ENCODE measurements at regions not wholly inside any gene's neighbourhood (a gene's known extent, or its start where the extent isn't known, plus 50 kb on each side); places are given as distances from the start of the nearest gene placed in this dataset.

GRCh38 chr5:35407697-35408096 is 177.4 kb upstream of the PRLR start:
- Histone ChIP-seq H3K9ac (ENCODE audit: insufficient read depth, low read depth, low read length) (no peak overlapping the region), H4K20me1 (ENCODE audit: insufficient read depth, low read length) (no peaks in the 10 kb centered on the region), H2AFZ (ENCODE audit: low read length) (no peak overlapping the region), H3K27me3 (ENCODE audit: control insufficient read depth in 1 of 2, insufficient read depth in 2 of 2, low read length in 2 of 2) (no peaks in the 10 kb centered on the region), H3K79me2 (ENCODE audit: insufficient read depth, low read length) (no peaks in the 10 kb centered on the region), H3K4me2 (ENCODE audit: low read depth, low read length) (no peak overlapping the region), H3K27ac (ENCODE audit: extremely low read length, insufficient read depth, low read length) (no peak overlapping the region), H3K9me3 (ENCODE audit: low read length) (no peaks in the 10 kb centered on the region), H3K36me3 (replicated peaks in 1 of 2; ENCODE audit: control insufficient read depth in 1 of 2, insufficient read depth in 2 of 2, low read length in 2 of 2) (no peaks in the 10 kb centered on the region), H3K4me1 (ENCODE audit: insufficient read depth, low read length) (no peaks in the 10 kb centered on the region), H3K4me3 (replicated peaks in 1 of 3; ENCODE audit: insufficient read depth in 1 of 3, low read depth in 2 of 3, low read length in 3 of 3) (no peak overlapping the region)
- no peak for ATAC-seq
- DNase-seq (ENCODE audit: low spot score), result no peak
- no TSS peak for BruUV-seq (replicated peaks)
- intact Hi-C loops (cut with micrococcal nuclease; ENCODE audit: unreplicated experiment), result no loop called here
- CTCF ChIA-PET (ENCODE audit: low intra/inter-chr PET ratio, low total read pairs), result no interaction called here
- FAIRE-seq, result no peak
- in situ Hi-C loops (cut with HindIII; ENCODE audit: extremely low pct_ligation_motif_present, low pct_unique_long_range_greater_than_20kb), result no loop called here
- POLR2A ChIA-PET, result no interaction called here
- no peak for TF ChIP-seq RBFOX2 (IDR thresholded peaks at IDR 0.05; ENCODE audit: low read depth, low read length)
- TF ChIP-seq ZMAT3 (CRISPR knock-in tag; conservative IDR thresholded peaks at IDR 0.05), result no peak
- TF ChIP-seq ATM (IDR thresholded peaks at IDR 0.05; ENCODE audit: borderline replicate concordance), result no peak
- TF ChIP-seq ZNF33B (CRISPR knock-in tag; IDR thresholded peaks at IDR 0.05), result no peak

- 85% methylated on average over 14 of the region's 15 CpGs for WGBS (ENCODE audit: low lambda C conversion rate)
- Histone ChIP-seq H3K9ac (ENCODE audit: insufficient read depth, low read depth, low read length) (no peak overlapping the region), H3K27me3 (ENCODE audit: control insufficient read depth in 1 of 2, insufficient read depth in 2 of 2, low read length in 2 of 2) (no peaks in the 10 kb centered on the region), H3K79me2 (ENCODE audit: insufficient read depth, low read length) (no peaks in the 10 kb centered on the region), H3K4me2 (ENCODE audit: low read depth, low read length) (no peak overlapping the region), H2AFZ (ENCODE audit: low read length) (no peak overlapping the region), H3K4me1 (ENCODE audit: insufficient read depth, low read length) (no peaks in the 10 kb centered on the region), H3K36me3 (replicated peaks in 1 of 2; ENCODE audit: control insufficient read depth in 1 of 2, insufficient read depth in 2 of 2, low read length in 2 of 2) (no peaks in the 10 kb centered on the region), H3K4me3 (replicated peaks in 1 of 3; ENCODE audit: insufficient read depth in 1 of 3, low read depth in 2 of 3, low read length in 3 of 3) (no peak overlapping the region), H4K20me1 (ENCODE audit: insufficient read depth, low read length) (no peaks in the 10 kb centered on the region), H3K27ac (ENCODE audit: extremely low read length, insufficient read depth, low read length) (no peak overlapping the region), H3K9me3 (ENCODE audit: low read length) (no peaks in the 10 kb centered on the region)
- FAIRE-seq, result no peak
- in situ Hi-C loops (cut with HindIII; ENCODE audit: extremely low pct_ligation_motif_present, low pct_unique_long_range_greater_than_20kb), result no loop called here
- intact Hi-C loops (cut with micrococcal nuclease; ENCODE audit: unreplicated experiment), result no loop called here
- TF ChIP-seq GABPA (IDR thresholded peaks at IDR 0.05; ENCODE audit: low read depth, low read length) (no peak), GABPA (CRISPR knock-in tag; IDR thresholded peaks at IDR 0.05; ENCODE audit: low read depth) (no peak), SOX5 (CRISPR knock-in tag; IDR thresholded peaks at IDR 0.05; ENCODE audit: borderline replicate concordance) (no peak), ZNF207 (IDR thresholded peaks at IDR 0.05; ENCODE audit: borderline replicate concordance) (no peak), ZNF468 (CRISPR knock-in tag; IDR thresholded peaks at IDR 0.05) (no peak), KLF12 (CRISPR knock-in tag; IDR thresholded peaks at IDR 0.05; ENCODE audit: borderline replicate concordance) (no peak), TCF7L2 (IDR thresholded peaks at IDR 0.05; ENCODE audit: low read depth, low read length) (no peak), MBNL3 (CRISPR knock-in tag; conservative IDR thresholded peaks at IDR 0.05) (no peak), ZNF614 (CRISPR knock-in tag; IDR thresholded peaks at IDR 0.05; ENCODE audit: borderline replicate concordance) (no peak), ZMYM3 (CRISPR knock-in tag; IDR thresholded peaks at IDR 0.05) (no peak), ZNF17 (CRISPR knock-in tag; IDR thresholded peaks at IDR 0.05) (no peak), KLF16 (CRISPR knock-in tag; IDR thresholded peaks at IDR 0.05) (no peak)
- POLR2A ChIA-PET, result no interaction called here
- DNase-seq (ENCODE audit: low spot score), result no peak
- no peak for ATAC-seq
- no TSS peak for BruUV-seq (replicated peaks)
- CTCF ChIA-PET (ENCODE audit: low intra/inter-chr PET ratio, low total read pairs), result no interaction called here
Observed at GRCh38 chr5:35405938-35406337, 175.7 kb upstream of the PRLR start.

Data from HepG2 (cell line).